ENCODE measurements at regions not wholly inside any gene's neighbourhood (a gene's known extent, or its start where the extent isn't known, plus 50 kb on each side); places are given as distances from the start of the nearest gene placed in this dataset.
"Not testable (repeated sequence)": the region's sequence is repeated elsewhere in the genome, so short reads cannot be mapped to it uniquely, and the experiment has no call there.

GRCh38 chrX:13189380-13189779 lies 130.5 kb downstream of the ATXN3L start:
- no peak for DNase-seq (ENCODE audit: low spot score)
- no peaks in the 10 kb centered on the region for H3K36me3 ChIP-seq (ENCODE audit: control insufficient read depth in 4 of 4, insufficient read depth in 3 of 4, low read depth in 1 of 4, low read length in 3 of 4)
- H3K9ac ChIP-seq (ENCODE audit: low read depth in 1 of 2, low read length in 2 of 2), result no peak overlapping the region
- H3K9me3 ChIP-seq (ENCODE audit: control insufficient read depth in 4 of 4, low read length in 3 of 4), result no peaks in the 10 kb centered on the region
- no peaks in the 10 kb centered on the region for H3K27me3 ChIP-seq (ENCODE audit: control insufficient read depth in 4 of 4, insufficient read depth in 4 of 4, low read length in 3 of 4)
- WGBS, result 89% methylated on average over 6 of the region's 6 CpGs
- H3K4me3 ChIP-seq (ENCODE audit: low read depth in 1 of 3, low read length in 3 of 3), result no peak overlapping the region
- TF ChIP-seq JUND (IDR thresholded peaks at IDR 0.05), result no peak
- no peak overlapping the region for H3K27ac ChIP-seq (ENCODE audit: low read depth in 1 of 2, low read length in 2 of 2)
- no peaks in the 10 kb centered on the region for H3K4me1 ChIP-seq (ENCODE audit: control insufficient read depth in 4 of 4, insufficient read depth in 4 of 4, low read length in 3 of 4)

GRCh38 chrX:13188731-13189309 lies 131.0 kb downstream of the ATXN3L start:
- Histone ChIP-seq H3K9me3 (ENCODE audit: control insufficient read depth in 4 of 4, low read length in 3 of 4) (no peaks in the 10 kb centered on the region), H3K27ac (ENCODE audit: low read depth in 1 of 2, low read length in 2 of 2) (no peak overlapping the region), H3K36me3 (ENCODE audit: control insufficient read depth in 4 of 4, insufficient read depth in 3 of 4, low read depth in 1 of 4, low read length in 3 of 4) (no peaks in the 10 kb centered on the region), H3K9ac (ENCODE audit: low read depth in 1 of 2, low read length in 2 of 2) (no peak overlapping the region), H3K4me3 (ENCODE audit: low read depth in 1 of 3, low read length in 3 of 3) (no peak overlapping the region), H3K27me3 (ENCODE audit: control insufficient read depth in 4 of 4, insufficient read depth in 4 of 4, low read length in 3 of 4) (no peaks in the 10 kb centered on the region), H3K4me1 (ENCODE audit: control insufficient read depth in 4 of 4, insufficient read depth in 4 of 4, low read length in 3 of 4) (no peaks in the 10 kb centered on the region)
- 92% methylated on average over 5 of the region's 5 CpGs for WGBS
- DNase-seq (ENCODE audit: low spot score), result no peak
- TF ChIP-seq FOXA1 (IDR thresholded peaks at IDR 0.05), result no peak
- TF ChIP-seq RAD21 (IDR thresholded peaks at IDR 0.05), result no peak
- TF ChIP-seq HNF4A (conservative IDR thresholded peaks at IDR 0.05), result no peak
- no peak for TF ChIP-seq JUND (IDR thresholded peaks at IDR 0.05)
- TF ChIP-seq MAX (IDR thresholded peaks at IDR 0.05), result no peak
- no peak for TF ChIP-seq NR2F2 (IDR thresholded peaks at IDR 0.05)
- TF ChIP-seq ZBTB33 (IDR thresholded peaks at IDR 0.05), result no peak
- TF ChIP-seq FOXA2 (IDR thresholded peaks at IDR 0.05), result no peak
- TF ChIP-seq GABPA (IDR thresholded peaks at IDR 0.05 in 1 of 2, conservative IDR thresholded peaks at IDR 0.05 in 1 of 2), result no peak
- no peak for TF ChIP-seq YY1 (IDR thresholded peaks at IDR 0.05)
- no peak for TF ChIP-seq ATF3 (IDR thresholded peaks at IDR 0.05)
- no peak for TF ChIP-seq REST (IDR thresholded peaks at IDR 0.05)
- TF ChIP-seq TAF1 (conservative IDR thresholded peaks at IDR 0.05), result no peak
- no peak for TF ChIP-seq RXRA (IDR thresholded peaks at IDR 0.05)

- not testable (repeated sequence) for H3K27me3 ChIP-seq (ENCODE audit: control insufficient read depth in 4 of 4, insufficient read depth in 4 of 4, low read length in 3 of 4); H3K36me3 ChIP-seq (ENCODE audit: control insufficient read depth in 4 of 4, insufficient read depth in 3 of 4, low read depth in 1 of 4, low read length in 3 of 4); H3K9me3 ChIP-seq (ENCODE audit: control insufficient read depth in 4 of 4, low read length in 3 of 4); H3K9ac ChIP-seq (ENCODE audit: low read depth in 1 of 2, low read length in 2 of 2); H3K27ac ChIP-seq (ENCODE audit: low read depth in 1 of 2, low read length in 2 of 2); H3K4me1 ChIP-seq (ENCODE audit: control insufficient read depth in 4 of 4, insufficient read depth in 4 of 4, low read length in 3 of 4); H3K4me3 ChIP-seq (ENCODE audit: low read depth in 1 of 3, low read length in 3 of 3); DNase-seq (ENCODE audit: low spot score)
- 88% methylated on average over 3 of the region's 3 CpGs for WGBS
Measured at GRCh38 chrX:13186643-13187042, 133.2 kb downstream of the ATXN3L start.

Measured in liver (tissue), 7 donors.